AG20443 (cell line): ENCODE measurements at regions not wholly inside any gene's neighbourhood (a gene's known extent, or its start where the extent isn't known, plus 50 kb on each side); places are given as distances from the start of the nearest gene placed in this dataset.

Source experiments
- DNase-seq: peaks from one replicate; pipeline ENCODE4 v3.0.0; 2012; ENCODE audit warnings: low spot score, mixed read lengths

DNA sequence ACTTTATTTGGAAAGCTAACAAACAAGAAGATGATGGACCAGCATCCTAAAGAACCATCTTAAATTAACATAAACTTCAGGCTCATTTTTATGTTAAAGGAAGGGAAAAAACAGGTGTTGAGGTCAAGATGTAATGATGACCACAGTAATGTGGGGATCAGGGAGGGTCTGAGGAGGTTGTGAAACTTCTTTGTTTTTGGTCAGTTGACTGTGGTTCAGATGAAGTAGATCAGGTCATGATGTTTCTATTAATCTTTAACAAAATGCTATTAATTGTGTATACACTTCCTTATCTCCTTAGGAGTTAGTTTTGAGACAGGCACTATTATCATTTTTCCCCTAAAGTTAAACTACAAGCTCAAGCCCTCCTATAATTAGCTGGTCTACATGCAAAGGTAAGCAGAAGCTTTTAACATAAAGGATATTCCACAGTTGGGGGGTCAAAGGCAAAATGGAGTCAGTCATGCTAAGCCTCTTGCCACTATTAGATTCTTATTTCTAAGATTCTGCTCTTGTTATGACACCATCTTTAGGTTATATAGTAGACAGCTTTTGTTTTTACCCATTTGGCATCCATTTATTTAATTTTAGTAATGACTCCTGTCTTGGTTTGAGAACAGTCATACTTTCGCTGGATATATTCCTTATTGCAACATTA lies 800.1 kb upstream of the PCDH9 start:
- no peak for DNase-seq

DNA sequence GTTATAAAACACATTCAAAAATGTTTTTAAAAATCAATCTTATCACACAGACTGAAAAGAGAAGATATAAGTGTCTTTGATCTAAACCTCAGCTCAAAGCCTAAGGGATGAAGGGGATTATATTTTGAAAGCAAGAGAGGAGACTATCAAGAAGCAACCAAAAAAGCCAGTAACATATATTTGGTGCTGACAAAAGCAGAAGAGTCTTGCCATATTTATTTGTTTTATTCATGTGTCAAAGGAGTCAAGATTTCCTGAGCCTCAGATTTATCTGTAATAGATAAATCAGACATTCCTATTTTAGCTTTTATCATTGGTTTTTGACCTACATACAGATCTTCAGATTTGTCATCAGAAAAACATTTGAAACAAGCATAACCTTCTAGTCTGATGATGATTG lies 798.6 kb upstream of the PCDH9 start:
- DNase-seq, result no peak

GRCh38 chr13:68027306-68027705 lies 797.2 kb upstream of the PCDH9 start:
- DNase-seq, result no peak

- no peak for DNase-seq
These were observed 795.9 kb upstream of the PCDH9 start for GRCh38 chr13:68026077-68026476.

- DNase-seq, result no peak
These were observed 795.5 kb upstream of the PCDH9 start for GRCh38 chr13:68025604-68026003.

- no peak for DNase-seq
These were observed 793.9 kb upstream of the PCDH9 start for GRCh38 chr13:68023838-68024581.

DNA sequence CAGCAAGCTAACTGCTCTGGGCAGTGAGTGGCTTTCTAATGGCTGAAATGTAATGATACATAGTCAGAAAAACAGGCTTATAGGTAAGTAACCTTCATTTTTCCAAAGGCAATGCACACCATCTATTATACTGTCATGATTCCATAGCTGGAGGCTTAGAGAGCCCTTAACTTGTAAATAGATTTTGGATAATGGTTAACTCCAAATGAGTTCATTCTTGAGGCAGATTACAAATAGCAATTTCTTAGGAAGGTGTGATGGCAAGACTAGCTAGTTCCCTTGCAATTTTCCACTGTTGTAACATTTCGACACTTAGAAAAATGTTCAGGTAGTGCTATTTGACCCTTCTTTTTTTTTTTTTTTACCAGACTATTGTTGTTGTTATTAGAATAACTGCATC lies 789.8 kb upstream of the PCDH9 start:
- no peak for DNase-seq

DNA sequence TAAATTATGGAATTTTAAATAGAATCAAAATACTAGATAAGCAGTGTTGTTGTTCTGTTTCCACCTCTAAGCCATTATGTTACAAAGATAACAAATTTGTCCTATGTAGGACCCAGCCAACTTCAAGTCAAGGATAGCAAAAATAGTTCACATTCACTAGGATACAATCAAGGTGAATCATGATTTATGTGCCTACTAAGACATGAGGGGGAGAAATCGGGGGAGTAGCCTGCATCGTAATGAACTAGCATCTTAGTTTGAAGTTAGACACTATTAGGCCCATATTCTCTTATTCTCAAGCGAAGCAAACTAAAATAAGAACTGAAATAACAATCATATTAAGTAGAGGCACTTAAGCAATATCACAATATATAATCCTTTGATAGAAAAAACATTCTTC lies 779.4 kb upstream of the PCDH9 start:
- DNase-seq, result no peak

- DNase-seq, result no peak
These were observed 777.4 kb upstream of the PCDH9 start for GRCh38 chr13:68007576-68007975.

DNA sequence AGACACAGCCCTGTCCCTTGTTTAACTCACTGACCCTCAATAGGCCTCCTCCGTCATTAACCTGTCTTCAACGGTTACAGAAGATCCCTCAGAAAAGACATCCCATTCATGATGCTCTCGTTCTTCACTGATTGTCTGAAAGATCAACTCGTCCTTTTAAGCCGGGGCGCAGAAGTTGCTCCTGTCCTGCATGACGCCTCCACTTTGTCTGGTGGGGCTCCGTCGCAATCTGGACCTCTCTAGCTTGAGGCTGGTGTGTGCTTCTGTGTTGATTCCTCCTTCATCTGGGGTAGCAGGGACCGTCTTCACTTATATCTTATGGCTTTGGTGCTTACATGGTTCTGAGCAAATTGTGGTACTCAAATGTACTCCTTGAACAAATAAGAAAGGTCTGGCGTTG lies 766.0 kb upstream of the PCDH9 start:
- no peak for DNase-seq

DNA sequence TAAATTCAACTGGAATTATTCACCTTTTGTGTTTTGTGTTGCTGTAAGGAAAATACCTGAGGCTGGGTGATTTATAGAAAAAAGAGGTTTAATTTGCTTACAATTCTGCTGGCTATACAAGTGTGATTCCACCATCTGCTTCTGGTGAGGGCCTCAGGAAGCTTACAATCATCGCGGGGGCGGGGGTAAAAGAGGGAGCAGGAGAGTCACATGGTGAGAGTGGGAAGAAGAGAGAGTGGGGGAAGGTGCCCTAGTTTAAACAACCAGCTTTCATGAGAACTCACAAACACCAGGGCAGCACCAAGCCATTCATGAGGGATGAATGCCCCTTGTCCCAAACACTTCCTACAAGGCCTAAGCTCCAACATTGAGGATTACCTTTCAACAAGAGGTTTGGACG lies 760.7 kb upstream of the PCDH9 start:
- DNase-seq, result no peak

GRCh38 chr13:67986234-67986633 lies 756.1 kb upstream of the PCDH9 start:
- no peak for DNase-seq

DNA sequence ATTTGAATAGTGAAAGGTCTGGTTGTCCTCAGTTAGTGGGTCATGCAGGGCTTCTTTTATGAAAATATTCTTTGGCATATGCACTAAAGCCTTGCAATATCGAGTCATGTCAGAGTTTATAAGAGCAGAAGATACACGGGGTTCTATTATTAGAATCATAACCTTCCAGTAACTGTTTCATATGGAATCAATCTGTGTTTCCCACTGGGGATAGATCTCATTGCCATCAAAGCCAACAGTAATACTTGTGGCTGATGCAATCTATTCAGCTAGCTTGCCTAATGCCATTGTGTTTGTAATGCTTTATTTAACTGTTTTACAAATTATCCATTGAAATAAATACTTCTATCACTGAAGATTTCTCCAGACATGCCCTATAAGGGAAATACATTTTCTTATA lies 746.9 kb upstream of the PCDH9 start:
- no peak for DNase-seq

DNA sequence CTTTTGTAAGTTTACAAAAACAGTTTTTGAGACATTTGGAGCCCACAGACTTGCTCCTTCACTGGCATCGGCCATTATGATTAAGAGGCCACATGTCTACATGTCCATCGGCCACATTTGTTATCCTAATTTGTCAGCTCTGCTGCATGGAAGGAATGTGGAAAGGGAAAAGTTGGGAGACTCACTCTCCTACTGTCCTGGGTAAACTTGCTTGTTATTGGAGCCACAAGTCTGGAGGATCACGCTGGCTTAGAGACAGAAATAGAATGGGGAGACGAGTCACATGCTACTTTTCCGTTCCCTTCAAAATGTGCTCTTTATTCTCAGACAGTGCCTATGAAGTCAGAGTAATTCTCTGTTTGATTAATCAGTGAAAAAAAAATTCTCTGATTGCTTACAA lies 741.2 kb upstream of the PCDH9 start:
- no peak for DNase-seq

DNA sequence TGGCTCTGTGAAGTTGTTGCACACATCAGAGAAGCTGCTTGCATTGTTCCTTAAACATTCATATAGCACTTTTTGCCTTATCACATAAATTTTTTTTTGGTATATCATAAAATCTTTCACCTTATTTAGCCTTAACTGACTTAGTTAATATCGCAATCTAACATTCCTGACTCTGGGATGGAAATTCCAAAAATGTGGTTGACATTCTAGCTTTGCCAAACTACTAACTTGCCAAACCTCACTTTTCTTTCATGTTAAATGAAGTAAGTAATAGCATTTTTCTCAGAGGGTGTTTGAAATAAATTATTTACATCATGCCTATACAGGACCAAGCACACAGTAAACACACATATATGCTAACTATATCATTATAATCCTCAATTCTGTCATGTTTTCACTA lies 736.9 kb upstream of the PCDH9 start:
- no peak for DNase-seq

DNA sequence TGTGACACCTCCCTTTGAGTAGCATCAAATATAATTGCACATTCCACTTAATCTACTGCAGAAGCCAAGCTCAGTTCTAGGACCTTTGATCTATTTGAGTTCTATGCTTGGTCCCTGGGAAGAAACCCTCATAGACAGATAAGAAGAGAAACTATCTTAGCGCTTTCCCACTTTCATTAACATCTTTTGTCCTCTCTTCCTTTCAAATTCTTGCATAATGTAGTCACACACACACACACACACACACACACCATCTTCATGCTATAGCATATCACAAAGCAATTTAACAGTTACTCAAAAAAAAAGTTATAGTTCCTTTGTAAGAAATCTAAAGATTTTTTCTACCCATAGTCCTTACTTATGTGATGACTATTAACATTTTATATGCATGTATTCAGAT lies 735.9 kb upstream of the PCDH9 start:
- no peak for DNase-seq

- no peak for DNase-seq
These were observed 734.9 kb upstream of the PCDH9 start for GRCh38 chr13:67964986-67965385.

- no peak for DNase-seq
These were observed 734.0 kb upstream of the PCDH9 start for GRCh38 chr13:67964091-67964490.

DNA sequence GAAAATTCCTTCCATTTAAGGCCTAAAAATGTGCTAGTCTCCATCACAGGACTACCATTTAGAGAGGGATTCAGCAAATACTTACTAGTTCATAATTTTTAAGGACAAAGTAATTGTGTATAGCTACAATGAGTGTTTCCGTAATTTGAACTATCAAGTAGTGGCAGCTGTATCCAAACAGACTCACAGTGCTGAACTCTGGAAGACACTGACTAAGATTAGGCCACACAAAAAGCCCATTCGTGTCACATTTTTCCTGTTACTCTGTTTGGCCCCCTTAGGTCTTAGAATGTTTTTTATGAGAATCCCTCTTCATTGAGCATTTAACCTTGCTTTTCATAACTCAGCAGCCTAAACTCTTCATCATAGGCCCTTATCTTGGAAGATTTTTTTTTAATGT lies 731.2 kb upstream of the PCDH9 start:
- DNase-seq, result no peak

DNA sequence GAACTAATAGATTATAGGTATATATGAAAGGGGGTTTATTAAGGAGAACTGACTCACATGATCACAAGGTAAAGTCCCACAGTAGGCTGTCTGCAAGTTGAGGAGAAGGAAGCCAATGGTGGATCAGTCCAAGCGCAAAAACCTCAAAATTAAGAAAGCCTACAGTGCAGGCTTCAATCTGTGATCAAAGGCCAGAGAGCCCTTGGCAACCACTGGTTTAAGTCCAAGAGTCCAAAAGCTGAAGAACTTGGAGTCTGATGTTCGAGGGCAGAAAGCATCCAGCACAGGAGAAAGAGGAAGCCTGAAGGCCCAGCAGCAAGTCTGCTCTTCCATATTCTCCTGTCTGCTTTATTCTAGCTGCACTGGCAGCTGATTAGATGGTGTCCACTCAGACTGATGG lies 721.3 kb upstream of the PCDH9 start:
- no peak for DNase-seq

- DNase-seq, result no peak
These were observed 720.5 kb upstream of the PCDH9 start for GRCh38 chr13:67950603-67951002.

DNA sequence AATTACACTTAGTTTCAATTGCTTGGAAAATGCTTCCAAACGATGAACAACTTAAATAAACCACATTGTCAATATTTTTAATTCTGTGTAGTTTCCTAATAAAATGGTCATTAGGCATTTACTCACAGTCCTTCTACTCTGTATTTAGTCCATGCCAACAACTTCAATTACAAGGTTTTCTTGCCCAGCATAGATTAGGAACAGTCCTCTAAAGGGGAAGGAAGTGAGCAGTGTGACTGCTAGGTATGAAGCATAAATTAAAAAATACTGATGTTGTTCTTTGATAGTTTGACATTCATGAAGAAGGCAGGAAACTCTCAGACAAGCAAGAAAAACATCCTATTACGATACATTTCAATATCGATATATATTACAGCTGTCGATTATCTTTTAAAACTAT lies 716.0 kb upstream of the PCDH9 start:
- no peak for DNase-seq

- no peak for DNase-seq
These were observed 713.0 kb upstream of the PCDH9 start for GRCh38 chr13:67943116-67943515.

- DNase-seq, result no peak
These were observed 705.5 kb upstream of the PCDH9 start for GRCh38 chr13:67935626-67936025.
